ENCODE measurements at regions not wholly inside any gene's neighbourhood (a gene's known extent, or its start where the extent isn't known, plus 50 kb on each side); places are given as distances from the start of the nearest gene placed in this dataset.

- ChIA-PET CTCF (no interaction called here), POLR2A (interaction anchor here (0.6 to 0.7 kb wide), 3 partner anchors 9 to 20 kb away, joined by 3 to 5 read pairs (median 4); no protein-coding TSS in a partner anchor)
- H3K9me3 Mint-ChIP-seq: no peaks in the 10 kb centered on the region
- no peak for ATAC-seq
- TF ChIP-seq FOXP1 (CRISPR knock-in tag; IDR thresholded peaks at IDR 0.05; ENCODE audit: borderline replicate concordance): no peak
- H3K27ac Mint-ChIP-seq: 0 out of 2 replicates have a peak overlapping the region, but pooled peaks have one; percentile 35
- H3K4me1 Mint-ChIP-seq: peaks cover 31% of the 10 kb centered on the region
- DNase-seq (ENCODE audit: low spot score): no peak
- H3K4me3 Mint-ChIP-seq: no peak overlapping the region
- H3K27me3 Mint-ChIP-seq (ENCODE audit: low read depth): no peaks in the 10 kb centered on the region
- H3K36me3 Mint-ChIP-seq: peaks cover 4% of the 10 kb centered on the region; the same call in 1 of the 2 replicates
Measured at GRCh38 chr15:62748196-62748595, 294.4 kb upstream of the TPM1 start.

- no peaks in the 10 kb centered on the region for H3K27me3 Mint-ChIP-seq (ENCODE audit: low read depth)
- no peaks in the 10 kb centered on the region for H3K9me3 Mint-ChIP-seq
- ATAC-seq (peak; percentile 86), DNase-seq (ENCODE audit: low spot score) (no peak)
- ChIA-PET POLR2A (no interaction called here), CTCF (interaction anchor here (0.9 kb wide), 1 partner anchor 9 kb away, joined by 3 read pairs; no protein-coding TSS in a partner anchor)
- no peak overlapping the region for H3K4me3 Mint-ChIP-seq
- H3K4me1 Mint-ChIP-seq: peaks cover 31% of the 10 kb centered on the region
- peaks cover 10% of the 10 kb centered on the region for H3K36me3 Mint-ChIP-seq
- TF ChIP-seq ZNF396 (CRISPR knock-in tag; IDR thresholded peaks at IDR 0.05; ENCODE audit: borderline replicate concordance) (no peak), FOXJ3 (CRISPR knock-in tag; IDR thresholded peaks at IDR 0.05; ENCODE audit: borderline replicate concordance) (no peak), ZNF281 (CRISPR knock-in tag; IDR thresholded peaks at IDR 0.05) (0 out of 2 replicates have a peak, but pooled peaks have one; percentile 34)
- TF ChIP-seq, protein P1, sequence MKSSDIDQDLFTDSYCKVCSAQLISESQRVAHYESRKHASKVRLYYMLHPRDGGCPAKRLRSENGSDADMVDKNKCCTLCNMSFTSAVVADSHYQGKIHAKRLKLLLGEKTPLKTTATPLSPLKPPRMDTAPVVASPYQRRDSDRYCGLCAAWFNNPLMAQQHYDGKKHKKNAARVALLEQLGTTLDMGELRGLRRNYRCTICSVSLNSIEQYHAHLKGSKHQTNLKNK (CRISPR knock-in tag; IDR thresholded peaks at IDR 0.05): no peak
- TF ChIP-seq, protein P2, sequence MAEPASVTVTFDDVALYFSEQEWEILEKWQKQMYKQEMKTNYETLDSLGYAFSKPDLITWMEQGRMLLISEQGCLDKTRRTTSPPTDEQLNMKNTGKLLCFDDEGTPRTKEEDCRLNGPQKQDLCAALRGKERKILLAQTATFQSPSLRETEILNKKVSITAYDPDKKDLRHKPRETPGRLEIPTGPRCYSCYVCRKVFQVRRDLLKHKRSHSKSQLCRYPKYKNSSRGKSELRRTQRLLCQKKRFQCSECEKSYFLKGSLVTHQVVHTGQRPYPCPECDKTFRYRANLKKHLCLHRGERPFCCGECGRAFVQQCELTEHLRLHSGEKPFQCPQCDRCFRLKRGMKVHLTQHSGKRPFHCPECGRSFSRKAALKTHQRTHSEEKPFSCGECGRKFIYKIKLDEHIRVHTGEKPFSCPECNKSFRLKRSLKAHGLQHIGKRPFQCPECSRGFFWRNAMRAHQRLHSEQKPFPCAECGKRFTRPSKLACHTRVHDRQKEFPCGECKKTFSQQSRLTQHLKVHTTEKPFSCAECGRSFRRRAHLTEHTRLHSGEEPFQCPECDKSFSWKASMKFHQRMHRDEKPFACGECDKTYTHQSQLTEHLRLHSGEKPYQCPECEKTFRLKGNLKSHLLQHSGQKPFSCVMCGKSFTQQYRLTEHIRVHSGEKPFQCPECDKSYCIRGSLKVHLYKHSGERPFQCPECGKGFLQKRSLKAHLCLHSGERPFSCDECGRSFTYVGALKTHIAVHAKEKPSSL (CRISPR knock-in tag; conservative IDR thresholded peaks at IDR 0.05): no peak
- TF ChIP-seq, protein P3, sequence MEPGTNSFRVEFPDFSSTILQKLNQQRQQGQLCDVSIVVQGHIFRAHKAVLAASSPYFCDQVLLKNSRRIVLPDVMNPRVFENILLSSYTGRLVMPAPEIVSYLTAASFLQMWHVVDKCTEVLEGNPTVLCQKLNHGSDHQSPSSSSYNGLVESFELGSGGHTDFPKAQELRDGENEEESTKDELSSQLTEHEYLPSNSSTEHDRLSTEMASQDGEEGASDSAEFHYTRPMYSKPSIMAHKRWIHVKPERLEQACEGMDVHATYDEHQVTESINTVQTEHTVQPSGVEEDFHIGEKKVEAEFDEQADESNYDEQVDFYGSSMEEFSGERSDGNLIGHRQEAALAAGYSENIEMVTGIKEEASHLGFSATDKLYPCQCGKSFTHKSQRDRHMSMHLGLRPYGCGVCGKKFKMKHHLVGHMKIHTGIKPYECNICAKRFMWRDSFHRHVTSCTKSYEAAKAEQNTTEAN (CRISPR knock-in tag; IDR thresholded peaks at IDR 0.05): no peak
- H3K27ac Mint-ChIP-seq: peak overlapping the region; percentile 75
Measured at GRCh38 chr15:62749036-62749815, 293.3 kb upstream of the TPM1 start.

DNA sequence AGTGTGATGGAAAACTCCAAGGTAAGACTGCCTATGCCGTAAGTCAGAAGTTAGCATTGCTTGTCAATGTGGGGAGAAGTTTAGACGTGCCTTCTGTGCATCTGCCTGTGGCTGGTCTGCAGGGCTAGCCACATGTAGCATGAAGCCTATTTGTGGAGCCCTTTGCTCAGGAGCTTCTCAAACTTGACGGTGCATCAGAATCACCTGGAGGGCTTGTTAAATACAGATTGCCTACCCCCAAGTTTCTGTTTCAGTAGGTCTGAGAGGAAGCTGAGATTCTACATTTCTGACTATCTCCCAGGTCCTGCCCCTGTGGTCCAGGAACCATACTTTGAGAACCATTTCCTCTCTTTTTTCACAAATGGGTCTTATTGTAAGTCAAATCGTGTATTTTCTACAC is 292.1 kb upstream of the TPM1 start:
- TF ChIP-seq ZNF317 (CRISPR knock-in tag; IDR thresholded peaks at IDR 0.05; ENCODE audit: borderline replicate concordance, low read depth): no peak
- TF ChIP-seq, protein P4, sequence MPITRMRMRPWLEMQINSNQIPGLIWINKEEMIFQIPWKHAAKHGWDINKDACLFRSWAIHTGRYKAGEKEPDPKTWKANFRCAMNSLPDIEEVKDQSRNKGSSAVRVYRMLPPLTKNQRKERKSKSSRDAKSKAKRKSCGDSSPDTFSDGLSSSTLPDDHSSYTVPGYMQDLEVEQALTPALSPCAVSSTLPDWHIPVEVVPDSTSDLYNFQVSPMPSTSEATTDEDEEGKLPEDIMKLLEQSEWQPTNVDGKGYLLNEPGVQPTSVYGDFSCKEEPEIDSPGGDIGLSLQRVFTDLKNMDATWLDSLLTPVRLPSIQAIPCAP (CRISPR knock-in tag; IDR thresholded peaks at IDR 0.05): no peak
- ATAC-seq (no peak), DNase-seq (ENCODE audit: low spot score) (no peak)
- H3K4me1 Mint-ChIP-seq: peaks cover 31% of the 10 kb centered on the region
- peaks cover 17% of the 10 kb centered on the region for H3K36me3 Mint-ChIP-seq
- H3K9me3 Mint-ChIP-seq: no peaks in the 10 kb centered on the region
- CTCF ChIA-PET: no interaction called here
- no peak overlapping the region for H3K4me3 Mint-ChIP-seq
- POLR2A ChIA-PET: interaction anchor here (0.6 kb wide), 1 partner anchor 8 kb away, joined by 3 read pairs; no protein-coding TSS in a partner anchor
- H3K27ac Mint-ChIP-seq: no peak overlapping the region
- no peaks in the 10 kb centered on the region for H3K27me3 Mint-ChIP-seq (ENCODE audit: low read depth)
